Transverse colon (tissue), 4 donors: ENCODE measurements at regions not wholly inside any gene's neighbourhood (a gene's known extent, or its start where the extent isn't known, plus 50 kb on each side); places are given as distances from the start of the nearest gene placed in this dataset.

Experiments
- DNase-seq: peaks from one replicate; pipeline ENCODE4 v3.0.0-alpha.2; 2019
- H3K27ac ChIP-seq, 4 donors: fragments of 200-600 bp; sonication (generic); 2 replicates each; pipeline ENCODE4 v1.5.1; 2016 to 2018; ENCODE audit warnings: inconsistent platforms in 4 of 4
- H3K27me3 ChIP-seq: fragments of 200-600 bp; sonication (generic); 2 replicates; pipeline ENCODE4 v1.5.1; 2017; ENCODE audit warnings: inconsistent platforms
- H3K36me3 ChIP-seq, 4 donors: fragments of 200-600 bp; sonication (generic); 2 replicates each; pipeline ENCODE4 v1.5.1; 2017 to 2019; ENCODE audit warnings: inconsistent platforms in 4 of 4
- H3K4me1 ChIP-seq, 4 donors: fragments of 200-600 bp; sonication (generic); 2 replicates each; pipeline ENCODE4 v1.5.1; 2017 to 2020; ENCODE audit warnings: inconsistent platforms in 4 of 4
- H3K4me3 ChIP-seq, 4 donors: fragments of 200-600 bp; sonication (generic); 1 replicate in 1 of 4; 2 replicates in 3 of 4; pipeline versions ENCODE4 v1.5.1 to v1.6.1; 2017 to 2019; ENCODE audit warnings: inconsistent platforms in 4 of 4
- H3K9me3 ChIP-seq, 2 donors: fragments of 200-600 bp; sonication (generic); 2 replicates each; pipeline ENCODE4 v1.5.1; 2017 to 2019; ENCODE audit warnings: inconsistent platforms in 2 of 2
- CTCF ChIP-seq, 5 experiments: fragments of 200-600 bp in 3 of 5; fragments of 450-650 bp in 2 of 5; sonication (generic) in 3 of 5; IDR thresholded peaks; 1 replicate in 2 of 5; 2 replicates in 3 of 5; pipeline ENCODE4 v1.5.1; 2016 to 2017; ENCODE audit warnings: antibody characterized with exemption in 5 of 5, inconsistent platforms in 3 of 5, mild to moderate bottlenecking in 2 of 5, moderate library complexity in 1 of 5
- EP300 ChIP-seq: sonication (generic); formaldehyde crosslinking; IDR thresholded peaks from one replicate; pipeline ENCODE4 v1.6.1; 2017; ENCODE audit warnings: antibody characterized with exemption, low read depth
- POLR2A ChIP-seq: fragments of 450-650 bp; IDR thresholded peaks from one replicate; pipeline ENCODE4 v1.6.1; 2016; ENCODE audit warnings: antibody characterized with exemption, mild to moderate bottlenecking, moderate library complexity
- POLR2AphosphoS5 ChIP-seq, 3 donors: sonication (generic); formaldehyde crosslinking; IDR thresholded peaks; one replicate each; pipeline ENCODE4 v1.6.1; 2016; ENCODE audit warnings: antibody characterized with exemption in 3 of 3
- WGBS, 2 donors: methylation state at CpG; one replicate each; pipeline ENCODE4 v1.1.5; 2018; ENCODE audit warnings: low coverage in 1 of 2; 5-methylcytosine and 5-hydroxymethylcytosine counted together
- in situ Hi-C, 4 donors: fragments of 200-750 bp; cut with MboI; loops; one replicate each; pipeline versions ENCODE4 v1.15.0 to v1.15.1; 2017; ENCODE audit warnings: low sequenced_read_pairs in 3 of 4, low pct_ligation_motif_present in 1 of 4, low pct_unique_long_range_greater_than_20kb in 1 of 4
- intact Hi-C: fragments of 100-400 bp; cut with DNase I; formaldehyde crosslinking; loops from one replicate; pipeline ENCODE4 v1.15.1; 2023; ENCODE audit warnings: low total_unique reads

GRCh38 chr6:88517737-88518136 is 351.6 kb upstream of the CNR1 start:
- DNase-seq: no peak
- Histone ChIP-seq H3K27ac (no peak overlapping the region), H3K36me3 (no peaks in the 10 kb centered on the region), H3K4me1 (no peaks in the 10 kb centered on the region), H3K27me3 (no peaks in the 10 kb centered on the region), H3K9me3 (no peaks in the 10 kb centered on the region), H3K4me3 (no peak overlapping the region)
- in situ Hi-C loops: no loop called here
- WGBS, 2 donors: 78 to 79% methylated on average over 3 of the region's 3 CpGs
- intact Hi-C loops: no loop called here
- TF ChIP-seq POLR2AphosphoS5 (IDR thresholded peaks at IDR 0.05) (no peak), EP300 (no peak), POLR2A (no peak), CTCF (IDR thresholded peaks at IDR 0.05) (no peak)

DNA sequence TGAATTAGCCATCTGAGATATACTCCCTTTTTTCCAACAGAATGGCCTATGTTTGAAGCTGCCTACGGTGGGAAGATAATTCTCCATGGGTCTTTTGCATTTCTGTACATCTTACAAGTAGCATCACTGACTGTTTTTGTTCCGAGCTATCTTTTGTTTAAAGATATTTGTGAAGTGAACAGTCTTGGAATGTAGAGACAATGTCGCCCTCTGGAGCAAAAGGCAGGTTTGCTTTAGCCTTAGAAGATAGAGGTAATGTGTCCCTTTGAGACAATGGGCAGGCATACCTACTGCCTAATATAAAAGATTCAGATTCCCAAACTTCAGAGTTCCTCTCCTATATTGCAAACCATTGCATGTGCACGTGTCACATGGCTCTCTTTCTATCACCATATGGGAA is 347.8 kb upstream of the CNR1 start:
- Histone ChIP-seq H3K36me3 (no peaks in the 10 kb centered on the region), H3K4me1 (no peaks in the 10 kb centered on the region), H3K27me3 (no peaks in the 10 kb centered on the region), H3K4me3 (no peak overlapping the region), H3K9me3 (no peaks in the 10 kb centered on the region), H3K27ac (no peak overlapping the region)
- 70 to 76% methylated on average over 4 of the region's 4 CpGs for WGBS, 2 donors
- in situ Hi-C loops: no loop called here
- intact Hi-C loops: no loop called here
- DNase-seq: no peak
- no peak for TF ChIP-seq CTCF (IDR thresholded peaks at IDR 0.05)
- no peak for TF ChIP-seq POLR2AphosphoS5 (IDR thresholded peaks at IDR 0.05)
- no peak for TF ChIP-seq EP300
- TF ChIP-seq POLR2A: no peak

- no peaks in the 10 kb centered on the region for H3K9me3 ChIP-seq
- no peak overlapping the region for H3K27ac ChIP-seq
- no peak for DNase-seq
- no peaks in the 10 kb centered on the region for H3K36me3 ChIP-seq
- TF ChIP-seq POLR2AphosphoS5 (IDR thresholded peaks at IDR 0.05) (no peak), CTCF (IDR thresholded peaks at IDR 0.05) (no peak), POLR2A (no peak), EP300 (no peak)
- H3K4me1 ChIP-seq: no peaks in the 10 kb centered on the region
- in situ Hi-C loops (no loop called here), intact Hi-C loops (no loop called here)
- no peak overlapping the region for H3K4me3 ChIP-seq
- H3K27me3 ChIP-seq: no peaks in the 10 kb centered on the region
These were observed 347.3 kb upstream of the CNR1 start for GRCh38 chr6:88513471-88513870.

- H3K4me1 ChIP-seq: no peaks in the 10 kb centered on the region
- intact Hi-C loops: no loop called here
- H3K9me3 ChIP-seq: no peaks in the 10 kb centered on the region
- H3K4me3 ChIP-seq: no peak overlapping the region
- WGBS, 2 donors: 37% methylated on average over 1 of the region's 1 CpG; no CpG with 5 or more reads in 1 of the 2 donors
- no peaks in the 10 kb centered on the region for H3K36me3 ChIP-seq
- DNase-seq: no peak
- H3K27me3 ChIP-seq: no peaks in the 10 kb centered on the region
- H3K27ac ChIP-seq: no peak overlapping the region
- in situ Hi-C loops: no loop called here
- TF ChIP-seq POLR2AphosphoS5 (IDR thresholded peaks at IDR 0.05) (no peak), EP300 (no peak), CTCF (IDR thresholded peaks at IDR 0.05) (no peak)
These were observed 346.8 kb upstream of the CNR1 start for GRCh38 chr6:88512951-88513350.
